GM18873 (cell line): ENCODE measurements at regions not wholly inside any gene's neighbourhood (a gene's known extent, or its start where the extent isn't known, plus 50 kb on each side); places are given as distances from the start of the nearest gene placed in this dataset.
"Not testable (repeated sequence)": the region's sequence is repeated elsewhere in the genome, so short reads cannot be mapped to it uniquely, and the experiment has no call there.

Experiments used
- ATAC-seq: cut with Tn5 transposase; IDR thresholded peaks from one replicate; pipeline ENCODE4 v1.9.1; 2021; ENCODE audit warnings: mild to moderate bottlenecking, moderate library complexity, moderate number of reproducible peaks; ENCODE audit not compliant: unreplicated experiment, low FRiP score

DNA sequence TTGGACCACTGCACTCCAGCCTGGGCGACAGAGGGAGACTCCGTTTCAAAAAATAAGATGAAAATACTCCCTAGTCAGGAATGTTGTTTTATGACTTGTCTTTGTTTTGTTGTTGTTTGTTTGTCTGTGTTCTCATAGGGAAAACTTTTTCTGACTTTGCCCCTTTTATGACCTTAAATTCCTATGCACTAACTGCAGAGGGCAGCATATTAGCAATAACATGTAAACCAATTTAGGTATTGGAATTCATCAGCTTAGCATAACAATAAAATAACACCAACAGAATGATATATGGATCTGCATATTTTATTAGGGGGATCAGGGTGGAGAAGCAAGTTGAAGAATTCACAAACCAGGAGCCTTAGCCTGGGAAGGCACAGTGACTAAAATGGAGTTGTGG lies 631.5 kb downstream of the SUCLG1 start:
- no peak for ATAC-seq

GRCh38 chr2:83826577-83826976 lies 632.5 kb downstream of the SUCLG1 start:
- no peak for ATAC-seq

GRCh38 chr2:83823229-83823628 lies 635.9 kb downstream of the SUCLG1 start:
- ATAC-seq: no peak

DNA sequence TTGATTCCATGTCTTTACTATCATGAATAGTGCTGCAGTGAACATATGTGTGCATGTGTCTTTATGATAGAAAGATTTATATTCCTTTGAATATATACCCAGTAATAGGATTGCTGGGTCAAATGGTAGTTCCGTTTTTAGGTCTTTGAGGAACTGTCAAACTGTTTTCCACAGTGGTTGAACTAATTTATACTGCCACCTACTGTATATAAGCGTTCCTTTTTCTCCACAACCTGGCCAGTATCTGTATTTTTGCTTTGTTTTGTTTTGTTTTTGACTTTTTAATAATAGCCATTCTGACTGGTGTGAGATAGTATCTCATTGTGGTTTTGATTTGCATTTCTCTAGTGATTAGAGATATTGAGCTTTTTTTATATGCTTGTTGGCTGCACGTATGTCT lies 641.6 kb downstream of the SUCLG1 start:
- no peak for ATAC-seq

- ATAC-seq: no peak
Observed at GRCh38 chr2:83808878-83809277, 650.2 kb downstream of the SUCLG1 start.

DNA sequence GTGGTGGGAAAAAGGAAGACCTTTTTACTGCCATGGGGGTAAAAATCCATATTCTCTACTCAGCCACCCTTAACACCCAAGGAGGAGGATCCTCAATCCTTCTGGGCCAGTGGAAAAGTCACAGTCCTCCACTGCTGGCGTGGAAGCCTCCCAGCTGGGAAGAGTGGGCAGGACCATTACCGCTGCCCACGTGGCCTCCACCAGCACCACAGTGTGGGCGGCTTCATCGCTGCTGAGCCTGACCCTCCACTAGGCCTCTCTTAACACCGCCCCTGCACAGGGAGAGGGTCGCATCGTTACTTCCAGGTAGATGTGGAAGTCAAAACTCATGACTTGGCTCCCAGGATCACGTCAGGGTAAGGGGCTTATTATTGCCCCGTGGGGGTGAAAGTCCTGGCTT lies 656.5 kb downstream of the SUCLG1 start:
- ATAC-seq: no peak

DNA sequence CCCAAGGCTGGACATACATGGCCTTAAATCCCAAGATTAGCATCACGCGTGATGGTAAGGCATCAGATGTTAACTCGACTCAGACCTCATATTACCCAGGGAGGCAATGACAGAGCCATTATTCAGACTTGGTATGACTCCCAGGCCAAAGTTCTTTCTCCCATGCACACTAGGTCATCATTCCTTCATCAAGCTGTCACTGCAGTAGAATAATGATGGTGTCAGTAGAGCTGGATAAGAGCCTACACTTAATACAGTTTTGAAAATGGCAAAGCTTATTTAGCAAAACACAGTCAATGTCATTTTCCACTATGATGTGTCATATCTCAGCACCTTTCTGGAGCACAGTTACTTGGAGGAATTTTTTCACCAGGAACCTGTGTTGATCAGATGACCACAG lies 663.3 kb downstream of the SUCLG1 start:
- ATAC-seq: no peak

- not testable (repeated sequence) for ATAC-seq
Observed at GRCh38 chr2:83790467-83790866, 668.6 kb downstream of the SUCLG1 start.

DNA sequence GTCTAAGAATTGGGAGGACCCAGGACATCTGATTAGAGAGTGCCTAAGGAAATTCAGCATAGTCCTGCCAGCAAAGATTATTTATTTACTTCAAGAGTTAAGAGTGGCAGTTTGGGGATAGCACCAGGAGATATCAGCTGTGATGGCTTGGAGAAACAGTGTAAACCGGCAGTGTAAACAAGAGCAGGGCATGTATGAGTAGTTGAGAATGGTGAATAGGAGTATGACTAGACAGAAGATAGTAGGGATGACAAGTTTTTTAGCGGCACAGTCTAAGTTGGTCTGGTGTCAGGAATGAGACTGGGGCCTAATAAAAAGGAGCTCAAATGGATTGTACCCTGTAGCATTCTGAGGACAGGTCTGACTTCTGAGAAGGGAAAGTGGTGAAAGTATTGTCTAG lies 669.4 kb downstream of the SUCLG1 start:
- not testable (repeated sequence) for ATAC-seq

- not testable (repeated sequence) for ATAC-seq
Observed at GRCh38 chr2:83788938-83789566, 670.0 kb downstream of the SUCLG1 start.

GRCh38 chr2:83787189-83787588 lies 671.9 kb downstream of the SUCLG1 start:
- ATAC-seq: no peak

- ATAC-seq: no peak
Observed at GRCh38 chr2:83786140-83786539, 672.9 kb downstream of the SUCLG1 start.

DNA sequence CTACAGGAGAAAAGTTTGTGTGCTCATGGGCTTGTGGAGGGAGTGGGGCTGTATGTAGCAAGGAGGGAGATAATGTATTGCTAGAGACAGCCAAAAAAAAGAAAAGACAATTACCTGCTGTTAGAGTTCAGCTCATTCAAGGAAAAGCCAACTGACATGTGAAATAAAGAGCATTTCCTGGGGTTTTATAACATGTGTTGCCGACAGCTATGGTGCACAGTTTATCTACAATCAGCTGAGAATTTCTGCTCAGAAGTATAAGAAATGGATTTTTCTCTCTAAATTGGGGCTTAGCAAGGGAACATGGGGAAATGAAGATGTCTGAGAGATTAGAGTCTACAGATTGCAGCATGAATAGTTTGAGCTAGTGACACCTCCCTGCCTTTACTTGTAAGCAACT lies 674.1 kb downstream of the SUCLG1 start:
- ATAC-seq: no peak

DNA sequence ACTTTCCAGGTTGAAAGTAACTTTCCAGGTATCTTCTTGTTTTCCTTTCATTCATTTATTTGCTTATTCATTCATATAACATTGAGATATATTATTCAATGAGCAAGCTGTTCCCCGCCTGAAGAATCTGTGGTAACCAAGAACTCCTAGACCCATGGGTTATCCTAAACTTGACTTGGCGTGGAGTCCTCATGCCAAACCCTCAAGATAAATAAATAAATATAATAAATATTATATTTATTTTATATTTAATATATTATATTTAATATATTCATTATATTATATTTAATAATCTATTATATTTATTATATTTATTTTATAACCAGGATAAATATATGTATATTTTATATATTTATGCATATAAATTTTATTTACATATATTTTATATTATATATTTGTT lies 674.8 kb downstream of the SUCLG1 start:
- ATAC-seq: no peak

DNA sequence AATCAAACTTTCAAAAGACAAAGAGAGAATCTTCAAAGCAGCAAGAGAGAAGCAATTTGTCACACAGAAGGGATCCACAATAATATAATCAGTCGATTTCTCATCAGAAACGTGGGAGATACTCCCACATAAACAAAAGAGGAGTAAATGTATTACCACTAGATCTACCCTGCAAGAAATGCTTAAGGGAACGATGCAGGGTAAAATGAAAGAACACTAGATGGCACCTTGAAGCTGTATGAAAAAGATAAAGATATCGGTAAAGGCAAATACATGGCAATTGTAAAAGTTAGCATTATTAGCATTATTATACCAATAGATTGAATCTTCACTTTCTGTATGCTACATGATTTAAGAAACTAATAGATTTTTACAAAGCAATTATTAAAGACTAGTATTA lies 677.0 kb downstream of the SUCLG1 start:
- ATAC-seq: no peak

DNA sequence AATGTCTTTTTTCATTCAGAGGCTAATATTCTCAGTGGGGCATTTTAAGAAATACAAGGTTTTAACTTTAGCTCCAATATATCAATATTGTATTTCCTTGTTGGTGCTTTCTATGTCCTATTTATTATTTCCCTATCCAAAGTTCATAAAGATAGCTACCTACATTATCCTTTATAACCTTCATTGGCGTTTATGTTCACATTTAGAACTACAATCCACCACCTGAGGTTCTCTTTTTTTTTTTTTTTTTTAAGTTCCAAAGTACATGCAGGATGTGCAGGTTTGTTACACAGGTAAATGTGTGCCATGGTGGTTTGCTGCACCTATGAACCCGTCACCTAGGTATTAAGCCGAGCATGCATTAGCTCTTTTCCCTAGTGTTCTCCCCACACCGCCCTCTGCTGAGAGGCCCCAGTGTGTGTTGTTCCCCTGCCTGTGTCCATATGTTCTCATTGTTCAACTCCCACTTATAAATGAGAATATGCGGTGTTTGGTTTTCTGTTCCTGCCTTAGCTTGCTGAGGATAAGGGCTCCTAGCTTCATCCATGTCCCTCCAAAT lies 694.6 kb downstream of the SUCLG1 start:
- ATAC-seq: no peak

GRCh38 chr2:83757329-83757728 lies 701.8 kb downstream of the SUCLG1 start:
- no peak for ATAC-seq

GRCh38 chr2:83756219-83756618 lies 702.9 kb downstream of the SUCLG1 start:
- no peak for ATAC-seq

GRCh38 chr2:83747141-83747540 lies 711.9 kb downstream of the SUCLG1 start:
- ATAC-seq: no peak

DNA sequence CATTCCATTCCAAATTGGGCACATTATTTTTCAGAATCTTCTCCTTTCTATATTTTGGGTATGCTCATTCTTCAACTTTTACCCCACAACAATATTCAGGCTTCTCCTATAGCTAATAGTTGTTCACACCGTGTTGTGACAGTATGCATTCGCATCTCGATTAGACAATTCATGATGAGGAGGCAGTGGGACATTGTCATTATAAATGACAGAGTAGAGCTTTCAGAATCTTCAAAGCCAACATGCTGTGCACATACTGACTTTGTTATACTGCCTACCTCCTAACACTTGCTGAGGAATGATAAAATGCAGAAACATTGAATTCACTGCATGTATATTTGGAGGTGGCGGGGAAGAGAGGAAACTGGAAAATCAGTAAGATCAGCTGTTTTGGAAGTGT lies 714.2 kb downstream of the SUCLG1 start:
- no peak for ATAC-seq

DNA sequence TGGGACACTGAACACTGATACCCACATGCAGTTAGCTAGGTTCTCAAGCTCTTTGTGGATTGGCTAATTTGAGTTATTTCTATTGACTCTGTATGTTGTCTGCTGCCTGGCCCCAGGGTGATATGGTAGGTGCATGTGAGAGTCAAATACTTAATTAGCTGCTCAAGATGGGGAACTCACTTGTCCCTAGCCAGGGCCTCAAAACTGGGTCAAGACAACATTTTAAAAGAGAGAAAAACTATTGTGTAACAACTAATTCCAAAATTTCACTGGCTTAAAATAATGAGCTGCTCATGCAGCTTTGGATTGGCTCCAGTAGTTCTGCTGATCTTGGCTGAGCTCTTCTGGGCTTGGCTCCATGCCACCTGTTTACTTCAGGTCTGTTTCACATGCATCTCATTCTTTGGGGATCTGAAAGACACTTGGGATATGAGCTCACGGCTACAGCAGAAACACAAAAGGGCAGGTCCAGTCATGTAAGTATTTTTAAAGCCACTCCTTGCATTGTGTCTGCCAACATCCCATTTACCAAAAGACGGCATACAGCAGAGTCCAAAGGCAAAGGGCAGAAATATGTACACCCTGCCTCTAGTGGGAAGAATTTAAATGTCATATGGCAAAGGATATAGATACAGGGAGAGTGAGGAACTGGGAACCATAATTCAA lies 716.8 kb downstream of the SUCLG1 start:
- ATAC-seq: no peak

GRCh38 chr2:83730223-83730622 lies 728.9 kb downstream of the SUCLG1 start:
- no peak for ATAC-seq
